ENCODE measurements at regions not wholly inside any gene's neighbourhood (a gene's known extent, or its start where the extent isn't known, plus 50 kb on each side); places are given as distances from the start of the nearest gene placed in this dataset.

DNA sequence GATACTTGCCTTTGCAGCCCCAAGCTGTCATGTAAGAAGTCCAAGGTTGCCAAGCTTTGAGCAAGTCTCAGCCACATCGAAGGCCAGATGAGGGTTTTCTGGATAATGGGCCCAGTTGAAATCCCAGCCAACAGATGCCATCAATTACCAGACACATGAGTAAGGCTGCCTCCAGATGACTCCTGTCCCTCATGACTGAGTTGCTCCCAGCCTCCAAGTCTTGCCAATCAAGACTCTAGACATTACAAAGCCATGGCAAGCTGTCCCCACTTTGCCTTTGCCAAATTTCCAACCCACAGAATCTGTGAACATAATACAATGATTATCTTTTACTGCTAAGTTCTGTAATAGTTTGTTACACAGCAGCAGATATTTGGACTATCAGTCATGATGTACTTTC, 76.8 kb upstream of the ARMC2 start:
- no peaks in the 10 kb centered on the region for H3F3A ChIP-seq (ENCODE audit: insufficient read depth, low read length, poor library complexity, severe bottlenecking)
- H3K27me3 ChIP-seq (ENCODE audit: insufficient read depth, low read depth, low read length), result no peaks in the 10 kb centered on the region
- no peaks in the 10 kb centered on the region for H3K36me3 ChIP-seq (ENCODE audit: insufficient read depth, low read length)
- H4K20me1 ChIP-seq (ENCODE audit: insufficient read depth), result no peaks in the 10 kb centered on the region
- H3K27ac ChIP-seq (ENCODE audit: low read length), result no peak overlapping the region
- H3K9ac ChIP-seq (ENCODE audit: low read length), result no peak overlapping the region
- H2AFZ ChIP-seq (ENCODE audit: low read depth, low read length), result no peak overlapping the region
- H3K9me3 ChIP-seq (ENCODE audit: low read length), result no peaks in the 10 kb centered on the region
- H3K4me3 ChIP-seq (ENCODE audit: low read length), result no peak overlapping the region
- H3K9me2 ChIP-seq (ENCODE audit: insufficient read depth, low read length), result no peaks in the 10 kb centered on the region
- no peak overlapping the region for H3K4me2 ChIP-seq (ENCODE audit: low read length)
- TF ChIP-seq MXI1 (conservative IDR thresholded peaks at IDR 0.05; ENCODE audit: poor library complexity, severe bottlenecking), result no peak
- no peak for TF ChIP-seq EZH2 (IDR thresholded peaks at IDR 0.05; ENCODE audit: borderline replicate concordance, insufficient read depth, low read length, poor library complexity, severe bottlenecking)
- no peak for TF ChIP-seq EP300 (conservative IDR thresholded peaks at IDR 0.05; ENCODE audit: poor library complexity, severe bottlenecking)
- no peak for TF ChIP-seq POLR2AphosphoS5 (IDR thresholded peaks at IDR 0.05)
- no peak for TF ChIP-seq TAF1 (IDR thresholded peaks at IDR 0.05; ENCODE audit: low read depth)
- TF ChIP-seq, protein P1, sequence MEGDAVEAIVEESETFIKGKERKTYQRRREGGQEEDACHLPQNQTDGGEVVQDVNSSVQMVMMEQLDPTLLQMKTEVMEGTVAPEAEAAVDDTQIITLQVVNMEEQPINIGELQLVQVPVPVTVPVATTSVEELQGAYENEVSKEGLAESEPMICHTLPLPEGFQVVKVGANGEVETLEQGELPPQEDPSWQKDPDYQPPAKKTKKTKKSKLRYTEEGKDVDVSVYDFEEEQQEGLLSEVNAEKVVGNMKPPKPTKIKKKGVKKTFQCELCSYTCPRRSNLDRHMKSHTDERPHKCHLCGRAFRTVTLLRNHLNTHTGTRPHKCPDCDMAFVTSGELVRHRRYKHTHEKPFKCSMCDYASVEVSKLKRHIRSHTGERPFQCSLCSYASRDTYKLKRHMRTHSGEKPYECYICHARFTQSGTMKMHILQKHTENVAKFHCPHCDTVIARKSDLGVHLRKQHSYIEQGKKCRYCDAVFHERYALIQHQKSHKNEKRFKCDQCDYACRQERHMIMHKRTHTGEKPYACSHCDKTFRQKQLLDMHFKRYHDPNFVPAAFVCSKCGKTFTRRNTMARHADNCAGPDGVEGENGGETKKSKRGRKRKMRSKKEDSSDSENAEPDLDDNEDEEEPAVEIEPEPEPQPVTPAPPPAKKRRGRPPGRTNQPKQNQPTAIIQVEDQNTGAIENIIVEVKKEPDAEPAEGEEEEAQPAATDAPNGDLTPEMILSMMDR (IDR thresholded peaks at IDR 0.05; ENCODE audit: poor library complexity, severe bottlenecking), result no peak
- TF ChIP-seq RAD21 (conservative IDR thresholded peaks at IDR 0.05), result no peak
- TF ChIP-seq SMC3 (conservative IDR thresholded peaks at IDR 0.05; ENCODE audit: poor library complexity), result no peak
- TF ChIP-seq, protein P2, sequence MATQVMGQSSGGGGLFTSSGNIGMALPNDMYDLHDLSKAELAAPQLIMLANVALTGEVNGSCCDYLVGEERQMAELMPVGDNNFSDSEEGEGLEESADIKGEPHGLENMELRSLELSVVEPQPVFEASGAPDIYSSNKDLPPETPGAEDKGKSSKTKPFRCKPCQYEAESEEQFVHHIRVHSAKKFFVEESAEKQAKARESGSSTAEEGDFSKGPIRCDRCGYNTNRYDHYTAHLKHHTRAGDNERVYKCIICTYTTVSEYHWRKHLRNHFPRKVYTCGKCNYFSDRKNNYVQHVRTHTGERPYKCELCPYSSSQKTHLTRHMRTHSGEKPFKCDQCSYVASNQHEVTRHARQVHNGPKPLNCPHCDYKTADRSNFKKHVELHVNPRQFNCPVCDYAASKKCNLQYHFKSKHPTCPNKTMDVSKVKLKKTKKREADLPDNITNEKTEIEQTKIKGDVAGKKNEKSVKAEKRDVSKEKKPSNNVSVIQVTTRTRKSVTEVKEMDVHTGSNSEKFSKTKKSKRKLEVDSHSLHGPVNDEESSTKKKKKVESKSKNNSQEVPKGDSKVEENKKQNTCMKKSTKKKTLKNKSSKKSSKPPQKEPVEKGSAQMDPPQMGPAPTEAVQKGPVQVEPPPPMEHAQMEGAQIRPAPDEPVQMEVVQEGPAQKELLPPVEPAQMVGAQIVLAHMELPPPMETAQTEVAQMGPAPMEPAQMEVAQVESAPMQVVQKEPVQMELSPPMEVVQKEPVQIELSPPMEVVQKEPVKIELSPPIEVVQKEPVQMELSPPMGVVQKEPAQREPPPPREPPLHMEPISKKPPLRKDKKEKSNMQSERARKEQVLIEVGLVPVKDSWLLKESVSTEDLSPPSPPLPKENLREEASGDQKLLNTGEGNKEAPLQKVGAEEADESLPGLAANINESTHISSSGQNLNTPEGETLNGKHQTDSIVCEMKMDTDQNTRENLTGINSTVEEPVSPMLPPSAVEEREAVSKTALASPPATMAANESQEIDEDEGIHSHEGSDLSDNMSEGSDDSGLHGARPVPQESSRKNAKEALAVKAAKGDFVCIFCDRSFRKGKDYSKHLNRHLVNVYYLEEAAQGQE (IDR thresholded peaks at IDR 0.05; ENCODE audit: borderline replicate concordance), result no peak
- no peaks in the 10 kb centered on the region for H3K79me2 ChIP-seq (replicated peaks; ENCODE audit: insufficient read depth, low read length)

DNA sequence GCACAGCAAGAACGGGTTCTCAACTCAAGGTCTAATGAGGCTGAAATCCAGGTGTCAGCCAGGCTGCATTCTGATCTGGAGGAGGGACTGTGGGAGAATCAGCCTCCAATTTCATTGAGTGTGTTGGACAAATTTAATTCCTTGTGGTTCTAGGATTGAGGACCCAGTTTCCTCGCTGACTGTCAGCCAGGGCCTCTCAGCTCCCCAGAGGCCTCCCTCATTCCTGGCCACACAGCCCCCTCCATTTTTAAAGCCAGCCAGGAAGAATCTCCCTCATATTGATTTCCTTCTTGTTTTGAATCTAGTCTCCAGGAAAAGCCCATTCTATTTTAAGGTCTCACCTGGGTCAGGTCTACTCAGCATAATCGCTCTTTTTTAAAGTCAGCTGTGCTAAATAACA, 73.7 kb upstream of the ARMC2 start:
- H3K9me3 ChIP-seq (ENCODE audit: low read length), result no peaks in the 10 kb centered on the region
- no peak overlapping the region for H3K4me2 ChIP-seq (ENCODE audit: low read length)
- no peak overlapping the region for H3K27ac ChIP-seq (ENCODE audit: low read length)
- no peak overlapping the region for H3K9ac ChIP-seq (ENCODE audit: low read length)
- no peaks in the 10 kb centered on the region for H4K20me1 ChIP-seq (ENCODE audit: insufficient read depth)
- H3K36me3 ChIP-seq (ENCODE audit: insufficient read depth, low read length), result no peaks in the 10 kb centered on the region
- H2AFZ ChIP-seq (ENCODE audit: low read depth, low read length), result no peak overlapping the region
- H3K27me3 ChIP-seq (ENCODE audit: insufficient read depth, low read depth, low read length), result no peaks in the 10 kb centered on the region
- no peak overlapping the region for H3K4me3 ChIP-seq (ENCODE audit: low read length)
- H3K9me2 ChIP-seq (ENCODE audit: insufficient read depth, low read length), result no peaks in the 10 kb centered on the region
- no peaks in the 10 kb centered on the region for H3K79me2 ChIP-seq (replicated peaks; ENCODE audit: insufficient read depth, low read length)
- no peak for TF ChIP-seq EP300 (conservative IDR thresholded peaks at IDR 0.05; ENCODE audit: poor library complexity, severe bottlenecking)
- TF ChIP-seq RAD21 (conservative IDR thresholded peaks at IDR 0.05), result no peak
- no peak for TF ChIP-seq MXI1 (conservative IDR thresholded peaks at IDR 0.05; ENCODE audit: poor library complexity, severe bottlenecking)
- TF ChIP-seq, protein P1 (IDR thresholded peaks at IDR 0.05; ENCODE audit: poor library complexity, severe bottlenecking), result no peak
- TF ChIP-seq SMC3 (conservative IDR thresholded peaks at IDR 0.05; ENCODE audit: poor library complexity), result no peak
- TF ChIP-seq EZH2 (IDR thresholded peaks at IDR 0.05; ENCODE audit: borderline replicate concordance, insufficient read depth, low read length, poor library complexity, severe bottlenecking), result no peak
- no peak for TF ChIP-seq POLR2AphosphoS5 (IDR thresholded peaks at IDR 0.05)
- TF ChIP-seq, protein P2 (IDR thresholded peaks at IDR 0.05; ENCODE audit: borderline replicate concordance), result no peak
- no peaks in the 10 kb centered on the region for H3F3A ChIP-seq (ENCODE audit: insufficient read depth, low read length, poor library complexity, severe bottlenecking)

All from neural cell (in vitro differentiated cells).